ENCODE measurements at regions not wholly inside any gene's neighbourhood (a gene's known extent, or its start where the extent isn't known, plus 50 kb on each side); places are given as distances from the start of the nearest gene placed in this dataset.
A peak's percentile ranks its signal among the peaks of the same experiment; 100 is the strongest.

- no peak overlapping the region for H3K27ac ChIP-seq (ENCODE audit: low read length)
These were observed 782.8 kb upstream of the ACO1 start for GRCh38 chr9:31601666-31602065.

GRCh38 chr9:31604531-31604930, 779.9 kb upstream of the ACO1 start:
- H3K4me3 ChIP-seq (ENCODE audit: low read length): no peak overlapping the region
- no peak for DNase-seq
- H3K36me3 ChIP-seq (replicated peaks; ENCODE audit: insufficient read depth, low read length): no peaks in the 10 kb centered on the region
- no peaks in the 10 kb centered on the region for H3K9me2 ChIP-seq (replicated peaks; ENCODE audit: insufficient read depth, low read length)
- H3K79me2 ChIP-seq (ENCODE audit: low read length): no peaks in the 10 kb centered on the region
- TF ChIP-seq EZH2 (optimal IDR thresholded peaks at IDR 0.05; ENCODE audit: low read depth, low read length) (no peak), CTCF (IDR thresholded peaks at IDR 0.05; ENCODE audit: low read length) (no peak), EZH2phosphoT487 (IDR thresholded peaks at IDR 0.05; ENCODE audit: low read length) (no peak)
- no peaks in the 10 kb centered on the region for H3K27me3 ChIP-seq (replicated peaks; ENCODE audit: insufficient read depth, low read length)
- no peaks in the 10 kb centered on the region for H3F3A ChIP-seq (ENCODE audit: insufficient read depth, low read length)
- H4K20me1 ChIP-seq (ENCODE audit: insufficient read depth, low read length): no peaks in the 10 kb centered on the region
- H3K4me2 ChIP-seq (ENCODE audit: low read depth, low read length): no peak overlapping the region
- H3K4me1 ChIP-seq (ENCODE audit: low read length): peaks cover 15% of the 10 kb centered on the region
- H3K9me3 ChIP-seq (replicated peaks; ENCODE audit: insufficient read depth, low read length): no peaks in the 10 kb centered on the region
- H2AFZ ChIP-seq (ENCODE audit: low read length): no peak overlapping the region
- peak overlapping the region; percentile 35; the same call in 1 of the 2 replicates for H3K27ac ChIP-seq (ENCODE audit: low read length)
- no peak overlapping the region for H3K9ac ChIP-seq (ENCODE audit: low read length)

More at GRCh38 chr9:31601666-31602065, 782.8 kb upstream of the ACO1 start:
- Histone ChIP-seq H3K4me2 (ENCODE audit: low read depth, low read length) (no peak overlapping the region), H3K79me2 (ENCODE audit: low read length) (no peaks in the 10 kb centered on the region), H3K9ac (ENCODE audit: low read length) (no peak overlapping the region), H3K4me3 (ENCODE audit: low read length) (no peak overlapping the region), H3F3A (ENCODE audit: insufficient read depth, low read length) (no peaks in the 10 kb centered on the region), H3K9me3 (replicated peaks; ENCODE audit: insufficient read depth, low read length) (no peaks in the 10 kb centered on the region), H3K27me3 (replicated peaks; ENCODE audit: insufficient read depth, low read length) (no peaks in the 10 kb centered on the region), H3K9me2 (replicated peaks; ENCODE audit: insufficient read depth, low read length) (no peaks in the 10 kb centered on the region), H3K36me3 (replicated peaks; ENCODE audit: insufficient read depth, low read length) (no peaks in the 10 kb centered on the region), H2AFZ (ENCODE audit: low read length) (no peak overlapping the region), H4K20me1 (ENCODE audit: insufficient read depth, low read length) (no peaks in the 10 kb centered on the region), H3K4me1 (ENCODE audit: low read length) (peaks cover 15% of the 10 kb centered on the region)
- DNase-seq: no peak
- TF ChIP-seq EZH2 (optimal IDR thresholded peaks at IDR 0.05; ENCODE audit: low read depth, low read length): no peak
- no peak for TF ChIP-seq EZH2phosphoT487 (IDR thresholded peaks at IDR 0.05; ENCODE audit: low read length)
- no peak for TF ChIP-seq CTCF (IDR thresholded peaks at IDR 0.05; ENCODE audit: low read length)

- TF ChIP-seq CTCF (IDR thresholded peaks at IDR 0.05; ENCODE audit: low read length): no peak
- TF ChIP-seq EZH2phosphoT487 (IDR thresholded peaks at IDR 0.05; ENCODE audit: low read length): no peak
- TF ChIP-seq EZH2 (optimal IDR thresholded peaks at IDR 0.05; ENCODE audit: low read depth, low read length): no peak
- Histone ChIP-seq H3K27ac (ENCODE audit: low read length) (peak overlapping the region; percentile 35; the same call in 1 of the 2 replicates), H3K27me3 (replicated peaks; ENCODE audit: insufficient read depth, low read length) (no peaks in the 10 kb centered on the region), H3K36me3 (replicated peaks; ENCODE audit: insufficient read depth, low read length) (no peaks in the 10 kb centered on the region), H3K4me2 (ENCODE audit: low read depth, low read length) (no peak overlapping the region), H2AFZ (ENCODE audit: low read length) (peak overlapping the region; percentile 33), H3K9me3 (replicated peaks; ENCODE audit: insufficient read depth, low read length) (no peaks in the 10 kb centered on the region), H4K20me1 (ENCODE audit: insufficient read depth, low read length) (no peaks in the 10 kb centered on the region), H3K9me2 (replicated peaks; ENCODE audit: insufficient read depth, low read length) (no peaks in the 10 kb centered on the region), H3K79me2 (ENCODE audit: low read length) (no peaks in the 10 kb centered on the region), H3K4me1 (ENCODE audit: low read length) (peaks cover 15% of the 10 kb centered on the region), H3K4me3 (ENCODE audit: low read length) (no peak overlapping the region), H3K9ac (ENCODE audit: low read length) (no peak overlapping the region), H3F3A (ENCODE audit: insufficient read depth, low read length) (no peaks in the 10 kb centered on the region)
- peak; percentile 69 for DNase-seq
These were observed 779.3 kb upstream of the ACO1 start for GRCh38 chr9:31605164-31605563.
